Body of pancreas (tissue), 4 donors: ENCODE measurements at regions not wholly inside any gene's neighbourhood (a gene's known extent, or its start where the extent isn't known, plus 50 kb on each side); places are given as distances from the start of the nearest gene placed in this dataset. TPM values are rescaled to one million over a fixed set of nuclear protein-coding genes. Genes with fewer than 3 reads are reported as not detected.
"Not testable (repeated sequence)": the region's sequence is repeated elsewhere in the genome, so short reads cannot be mapped to it uniquely, and the experiment has no call there.

Experiments used
- ATAC-seq: fragments of 150-250 bp; one replicate; pipeline ENCODE4 v1.9.1; 2016
- DNase-seq, 4 donors: peaks; one replicate each; pipeline ENCODE4 v3.0.0-alpha.2; 2019
- H3K27ac ChIP-seq, 4 donors: fragments of 200-600 bp; sonication (generic); 1 replicate in 3 of 4; 2 replicates in 1 of 4; pipeline versions ENCODE4 v1.5.1 to v1.6.1; 2016 to 2019; ENCODE audit warnings: mild to moderate bottlenecking in 1 of 4, mixed read lengths in 1 of 4, moderate library complexity in 1 of 4
- H3K27me3 ChIP-seq, 2 donors: fragments of 200-600 bp; sonication (generic); one replicate each; pipeline ENCODE4 v1.6.0; 2016; ENCODE audit warnings: mild to moderate bottlenecking in 1 of 2
- H3K36me3 ChIP-seq, 2 donors: fragments of 200-600 bp; sonication (generic); replicated peaks in 1 of 2; 2 replicates each; pipeline ENCODE4 v1.5.1; 2016; ENCODE audit warnings: low read depth in 2 of 2; ENCODE audit not compliant: insufficient read depth in 1 of 2
- H3K4me1 ChIP-seq: fragments of 200-600 bp; sonication (generic); one replicate; pipeline ENCODE4 v1.6.0; 2016
- H3K4me3 ChIP-seq, 2 donors: fragments of 200-600 bp; sonication (generic); 1 replicate in 1 of 2; 2 replicates in 1 of 2; pipeline ENCODE4 v1.5.1; 2016 to 2019
- H3K9me3 ChIP-seq, 3 donors: fragments of 200-600 bp; sonication (generic); 1 replicate in 2 of 3; 2 replicates in 1 of 3; pipeline ENCODE4 v1.5.1; 2016
- POLR2A ChIP-seq, 3 donors: fragments of 450-650 bp; IDR thresholded peaks; one replicate each; pipeline ENCODE4 v1.6.1; 2016; ENCODE audit warnings: antibody characterized with exemption in 3 of 3, mild to moderate bottlenecking in 2 of 3
- WGBS, 2 donors: methylation state at CpG; one replicate each; pipeline ENCODE4 v1.1.5; 2017; 5-methylcytosine and 5-hydroxymethylcytosine counted together
- intact Hi-C: fragments of 100-400 bp; cut with DNase I; formaldehyde crosslinking; loops from one replicate; pipeline ENCODE4 v1.15.1; 2023
- microRNA-seq, 2 donors: library from miRNA; unstranded; fragments of <30 nt; microRNA quantifications; one replicate each; pipeline ENCODE4, GENCODE V29; 2016; ENCODE audit warnings: borderline number of aligned reads in 2 of 2, borderline replicate concordance in 2 of 2
- small RNA-seq: library from RNA; depleted of rRNA; stranded (forward); fragments of <200 nt; gene quantifications from one replicate; pipeline ENCODE3, GENCODE V24; 2016
- TF ChIP-seq, protein P1 (sequence below), 7 experiments: fragments of 450-650 bp in 4 of 7; fragments of 200-600 bp in 3 of 7; sonication (generic) in 3 of 7; IDR thresholded peaks; one replicate each; pipeline ENCODE4 v1.5.1; 2016 to 2019; ENCODE audit warnings: antibody characterized with exemption in 7 of 7

DNA sequence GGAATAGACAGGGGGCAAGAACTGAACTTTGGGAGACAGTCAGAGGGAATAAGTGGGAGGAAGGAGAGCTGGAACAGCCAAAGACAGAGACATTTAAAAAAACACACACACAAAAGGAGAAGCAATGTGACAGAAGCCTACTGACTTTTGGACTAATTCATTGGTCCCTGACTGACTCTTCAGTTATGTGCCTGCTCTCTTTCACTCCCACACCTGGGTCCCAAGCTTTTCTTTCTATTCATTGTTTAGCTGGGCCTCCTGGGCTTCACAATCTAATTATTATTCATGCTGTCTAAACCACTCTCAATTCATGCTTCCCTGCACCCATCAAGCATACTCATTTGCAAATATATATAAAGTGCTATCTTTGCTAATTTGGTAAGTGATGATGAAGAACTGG is 139.2 kb upstream of the IRS4 start:
- Histone ChIP-seq H3K27ac (no peak overlapping the region), H3K36me3 (no peaks in the 10 kb centered on the region), H3K4me3 (no peak overlapping the region), H3K9me3 (no peaks in the 10 kb centered on the region), H3K27me3 (no peaks in the 10 kb centered on the region), H3K4me1 (no peaks in the 10 kb centered on the region)
- TF ChIP-seq POLR2A (IDR thresholded peaks at IDR 0.05) = no peak
- ATAC-seq = no peak
- intact Hi-C loops = no loop called here
- no peak for DNase-seq

DNA sequence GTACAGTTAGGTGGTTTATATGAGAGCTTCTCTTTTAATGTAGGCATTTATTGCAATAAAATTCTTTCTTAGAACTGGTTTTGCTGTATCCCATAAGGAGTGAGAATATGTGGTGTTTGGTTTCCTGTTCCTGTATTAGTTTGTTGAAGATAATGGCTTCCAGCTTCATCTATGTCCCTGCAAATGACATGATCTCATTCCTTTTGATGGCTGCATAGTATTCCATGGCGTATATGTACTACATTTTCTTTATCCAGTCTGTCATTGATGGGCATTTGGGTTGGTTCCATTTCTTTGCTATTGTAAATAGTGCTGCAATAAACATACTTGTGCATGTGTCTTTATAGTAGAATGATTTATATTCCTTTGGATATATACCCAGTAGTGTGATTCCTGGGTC is 106.7 kb upstream of the IRS4 start:
- H3K36me3 ChIP-seq, H3K27ac ChIP-seq, H3K27me3 ChIP-seq, H3K4me1 ChIP-seq, H3K9me3 ChIP-seq, intact Hi-C loops, ATAC-seq, DNase-seq, H3K4me3 ChIP-seq: not testable (repeated sequence)
- WGBS, 2 donors = 60 to 85% methylated on average over 1 of the region's 1 CpG

DNA sequence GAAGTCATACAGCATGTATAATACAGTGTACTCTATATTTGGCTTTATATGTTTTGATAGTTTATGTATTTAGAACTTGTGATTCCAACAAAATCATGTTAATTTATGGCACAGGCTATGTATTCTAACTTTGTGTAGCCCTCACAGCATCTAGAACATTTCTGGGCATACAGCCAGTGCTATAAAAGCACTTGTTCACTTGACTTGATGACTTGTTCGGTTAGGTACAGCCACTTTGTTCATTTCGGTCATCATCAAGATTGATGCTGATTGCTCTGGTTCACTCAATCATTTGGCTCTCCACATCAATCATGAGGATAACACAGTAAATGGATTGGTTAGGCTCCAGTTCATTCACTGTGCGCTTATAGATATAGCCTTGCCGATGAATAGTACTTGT is 97.6 kb upstream of the IRS4 start:
- WGBS, 2 donors = 66 to 76% methylated on average over 4 of the region's 4 CpGs
- H3K27ac ChIP-seq = no peak overlapping the region
- no peaks in the 10 kb centered on the region for H3K36me3 ChIP-seq
- ATAC-seq (no peak), DNase-seq (no peak)
- H3K27me3 ChIP-seq = no peaks in the 10 kb centered on the region
- intact Hi-C loops = no loop called here
- TF ChIP-seq POLR2A (IDR thresholded peaks at IDR 0.05) = no peak
- TF ChIP-seq, protein P1, sequence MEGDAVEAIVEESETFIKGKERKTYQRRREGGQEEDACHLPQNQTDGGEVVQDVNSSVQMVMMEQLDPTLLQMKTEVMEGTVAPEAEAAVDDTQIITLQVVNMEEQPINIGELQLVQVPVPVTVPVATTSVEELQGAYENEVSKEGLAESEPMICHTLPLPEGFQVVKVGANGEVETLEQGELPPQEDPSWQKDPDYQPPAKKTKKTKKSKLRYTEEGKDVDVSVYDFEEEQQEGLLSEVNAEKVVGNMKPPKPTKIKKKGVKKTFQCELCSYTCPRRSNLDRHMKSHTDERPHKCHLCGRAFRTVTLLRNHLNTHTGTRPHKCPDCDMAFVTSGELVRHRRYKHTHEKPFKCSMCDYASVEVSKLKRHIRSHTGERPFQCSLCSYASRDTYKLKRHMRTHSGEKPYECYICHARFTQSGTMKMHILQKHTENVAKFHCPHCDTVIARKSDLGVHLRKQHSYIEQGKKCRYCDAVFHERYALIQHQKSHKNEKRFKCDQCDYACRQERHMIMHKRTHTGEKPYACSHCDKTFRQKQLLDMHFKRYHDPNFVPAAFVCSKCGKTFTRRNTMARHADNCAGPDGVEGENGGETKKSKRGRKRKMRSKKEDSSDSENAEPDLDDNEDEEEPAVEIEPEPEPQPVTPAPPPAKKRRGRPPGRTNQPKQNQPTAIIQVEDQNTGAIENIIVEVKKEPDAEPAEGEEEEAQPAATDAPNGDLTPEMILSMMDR (IDR thresholded peaks at IDR 0.05) = no peak
- no peak overlapping the region for H3K4me3 ChIP-seq
- no peaks in the 10 kb centered on the region for H3K4me1 ChIP-seq
- no peaks in the 10 kb centered on the region for H3K9me3 ChIP-seq

DNA sequence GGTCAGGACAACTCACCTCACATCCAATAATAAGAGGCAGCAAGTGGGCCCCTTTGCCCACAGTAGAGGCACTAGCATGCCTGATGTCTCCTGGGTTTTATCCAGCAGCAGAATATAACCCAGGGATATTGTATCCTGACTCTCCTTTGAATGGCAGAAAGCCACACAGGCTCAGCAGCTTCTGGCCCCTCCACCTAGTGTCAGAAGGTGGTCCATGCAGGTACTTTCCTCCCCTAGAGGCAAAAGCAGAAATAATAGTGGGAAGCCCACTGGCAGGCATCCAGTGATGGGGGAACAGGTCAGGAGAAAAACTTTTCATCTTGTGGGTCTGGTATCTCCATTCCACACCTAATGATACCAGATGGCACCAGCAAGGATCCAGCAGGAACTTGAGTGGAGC is 75.5 kb upstream of the IRS4 start:
- ATAC-seq (no peak), DNase-seq (no peak)
- TF ChIP-seq, protein P1 (IDR thresholded peaks at IDR 0.05) = no peak
- TF ChIP-seq POLR2A (IDR thresholded peaks at IDR 0.05) = no peak
- H3K36me3 ChIP-seq = no peaks in the 10 kb centered on the region
- H3K27ac ChIP-seq = no peak overlapping the region
- intact Hi-C loops = no loop called here
- no peaks in the 10 kb centered on the region for H3K9me3 ChIP-seq
- no peak overlapping the region for H3K4me3 ChIP-seq
- H3K4me1 ChIP-seq = no peaks in the 10 kb centered on the region
- H3K27me3 ChIP-seq = no peaks in the 10 kb centered on the region

DNA sequence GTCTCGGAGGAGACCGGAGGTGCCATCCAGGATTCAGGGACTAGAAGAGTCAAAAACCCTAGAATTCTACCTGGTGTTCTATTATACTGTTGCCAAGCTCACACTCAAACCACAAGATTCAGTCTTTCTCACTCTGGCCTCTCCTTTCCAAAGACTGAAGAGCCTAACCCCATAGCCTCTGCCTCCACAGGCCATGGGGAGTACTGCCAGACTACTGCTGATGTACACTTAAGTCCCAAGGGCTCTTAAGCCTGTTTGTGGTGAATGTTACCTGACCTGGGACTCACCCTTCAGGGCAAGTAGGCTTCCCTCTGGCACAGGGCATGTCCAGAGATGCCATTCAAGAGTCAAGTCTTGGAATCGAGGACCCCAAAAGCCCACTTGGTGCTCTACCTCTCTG is 58.9 kb upstream of the IRS4 start:
- H3K4me3 ChIP-seq = no peak overlapping the region
- no peaks in the 10 kb centered on the region for H3K27me3 ChIP-seq
- H3K27ac ChIP-seq = no peak overlapping the region
- no peaks in the 10 kb centered on the region for H3K4me1 ChIP-seq
- no peaks in the 10 kb centered on the region for H3K36me3 ChIP-seq
- no peak for TF ChIP-seq POLR2A (IDR thresholded peaks at IDR 0.05)
- WGBS, 2 donors = 53 to 96% methylated on average over 2 to 3 of the region's 3 CpGs
- no peak for ATAC-seq
- no peak for DNase-seq
- H3K9me3 ChIP-seq = no peaks in the 10 kb centered on the region
- intact Hi-C loops = no loop called here

Small RNA genes in the stretch of these regions (microRNA-seq; reads per million reads assigned to microRNA genes)
- gene MIR6087 = 18.2 to 32.3 reads per million in 2 donors

Small RNA genes in the stretch of these regions (small RNA-seq; reads per million reads assigned to genes)
- gene MIR6087 (0.47 reads per million, percentile 1 among the genes with 10 or more reads in this experiment), gene RNU6-309P (not detected)
